ENCODE measurements at regions not wholly inside any gene's neighbourhood (a gene's known extent, or its start where the extent isn't known, plus 50 kb on each side); places are given as distances from the start of the nearest gene placed in this dataset.

- Histone ChIP-seq H3K27ac (no peak overlapping the region), H3K4me3 (no peak overlapping the region), H3K9me3 (no peaks in the 10 kb centered on the region), H3K36me3 (replicated peaks in 1 of 2; ENCODE audit: insufficient read depth in 1 of 2, low read depth in 2 of 2) (no peaks in the 10 kb centered on the region), H3K27me3 (no peaks in the 10 kb centered on the region), H3K4me1 (no peaks in the 10 kb centered on the region)
- intact Hi-C loops (cut with DNase I): no loop called here
- no peak for DNase-seq
- TF ChIP-seq POLR2A (IDR thresholded peaks at IDR 0.05) (no peak), CTCF (IDR thresholded peaks at IDR 0.05) (no peak)
- WGBS, 2 donors: 65 to 70% methylated on average over 4 of the region's 4 CpGs
- no peak for ATAC-seq
Observed at GRCh38 chr2:181188605-181189004, 208.2 kb downstream of the UBE2E3 start.

- 23 to 27% methylated on average over 1 of the region's 1 CpG for WGBS, 2 donors
- no peak for DNase-seq
- intact Hi-C loops (cut with DNase I): no loop called here
- TF ChIP-seq POLR2A (IDR thresholded peaks at IDR 0.05): no peak
- Histone ChIP-seq H3K27ac (no peak overlapping the region), H3K36me3 (replicated peaks in 1 of 2; ENCODE audit: insufficient read depth in 1 of 2, low read depth in 2 of 2) (no peaks in the 10 kb centered on the region), H3K4me3 (no peak overlapping the region), H3K9me3 (no peaks in the 10 kb centered on the region), H3K4me1 (no peaks in the 10 kb centered on the region), H3K27me3 (no peaks in the 10 kb centered on the region)
- ATAC-seq: no peak
Observed at GRCh38 chr2:181189951-181190350, 209.5 kb downstream of the UBE2E3 start.

GRCh38 chr2:181190711-181191110 lies 210.3 kb downstream of the UBE2E3 start:
- TF ChIP-seq CTCF (IDR thresholded peaks at IDR 0.05) (no peak), POLR2A (IDR thresholded peaks at IDR 0.05) (no peak)
- ATAC-seq: no peak
- Histone ChIP-seq H3K36me3 (replicated peaks in 1 of 2; ENCODE audit: insufficient read depth in 1 of 2, low read depth in 2 of 2) (no peaks in the 10 kb centered on the region), H3K27me3 (no peaks in the 10 kb centered on the region), H3K27ac (no peak overlapping the region), H3K4me3 (no peak overlapping the region), H3K4me1 (no peaks in the 10 kb centered on the region), H3K9me3 (no peaks in the 10 kb centered on the region)
- 13 to 18% methylated on average over 1 of the region's 1 CpG for WGBS, 2 donors
- no peak for DNase-seq
- intact Hi-C loops (cut with DNase I): no loop called here

- intact Hi-C loops (cut with DNase I): no loop called here
- no peak for ATAC-seq
Observed at GRCh38 chr2:181193550-181193949, 213.1 kb downstream of the UBE2E3 start.

GRCh38 chr2:181196401-181196800 lies 216.0 kb downstream of the UBE2E3 start:
- Histone ChIP-seq H3K27ac (no peak overlapping the region), H3K4me1 (no peaks in the 10 kb centered on the region), H3K9me3 (no peaks in the 10 kb centered on the region), H3K4me3 (no peak overlapping the region), H3K27me3 (no peaks in the 10 kb centered on the region), H3K36me3 (replicated peaks in 1 of 2; ENCODE audit: insufficient read depth in 1 of 2, low read depth in 2 of 2) (no peaks in the 10 kb centered on the region)
- no peak for DNase-seq
- TF ChIP-seq CTCF (IDR thresholded peaks at IDR 0.05) (no peak), POLR2A (IDR thresholded peaks at IDR 0.05) (no peak)
- WGBS, 2 donors: 50 to 54% methylated on average over 4 of the region's 4 CpGs
- no peak for ATAC-seq
- intact Hi-C loops (cut with DNase I): no loop called here

More at GRCh38 chr2:181193550-181193949, 213.1 kb downstream of the UBE2E3 start:
- no peak overlapping the region for H3K27ac ChIP-seq
- no peak overlapping the region for H3K4me3 ChIP-seq
- TF ChIP-seq CTCF (IDR thresholded peaks at IDR 0.05) (no peak), POLR2A (IDR thresholded peaks at IDR 0.05) (no peak)
- no peaks in the 10 kb centered on the region for H3K9me3 ChIP-seq
- no peaks in the 10 kb centered on the region for H3K27me3 ChIP-seq
- DNase-seq: no peak
- 55 to 68% methylated on average over 1 of the region's 1 CpG for WGBS, 2 donors
- no peaks in the 10 kb centered on the region for H3K36me3 ChIP-seq (replicated peaks in 1 of 2; ENCODE audit: insufficient read depth in 1 of 2, low read depth in 2 of 2)
- no peaks in the 10 kb centered on the region for H3K4me1 ChIP-seq
